IPS-18c (cell line): ENCODE measurements at regions not wholly inside any gene's neighbourhood (a gene's known extent, or its start where the extent isn't known, plus 50 kb on each side); places are given as distances from the start of the nearest gene placed in this dataset.

ENCODE experiments used
- H3K4me3 ChIP-seq: 2 replicates; pipeline ENCODE4 v1.7.0; 2013; ENCODE audit warnings: low read depth, mild to moderate bottlenecking, low read length, moderate library complexity; ENCODE audit not compliant: insufficient read depth
- H3K9me3 ChIP-seq: one replicate; pipeline ENCODE4 v1.6.1; 2013; ENCODE audit warnings: mild to moderate bottlenecking, low read length, moderate library complexity; ENCODE audit not compliant: control insufficient read depth, insufficient read depth

- Histone ChIP-seq H3K4me3 (no peak overlapping the region), H3K9me3 (no peaks in the 10 kb centered on the region)
Measured at GRCh38 chr6:138640028-138640427, 133.5 kb upstream of the CCDC28A start.

- Histone ChIP-seq H3K4me3 (no peak overlapping the region), H3K9me3 (no peaks in the 10 kb centered on the region)
Measured at GRCh38 chr6:138643210-138643609, 130.4 kb upstream of the CCDC28A start.

- Histone ChIP-seq H3K9me3 (no peaks in the 10 kb centered on the region), H3K4me3 (no peak overlapping the region)
Measured at GRCh38 chr6:138645976-138646640, 127.5 kb upstream of the CCDC28A start.

- Histone ChIP-seq H3K4me3 (no peak overlapping the region), H3K9me3 (no peaks in the 10 kb centered on the region)
Measured at GRCh38 chr6:138647006-138647405, 126.6 kb upstream of the CCDC28A start.

GRCh38 chr6:138648127-138648526 is 125.4 kb upstream of the CCDC28A start:
- Histone ChIP-seq H3K4me3 (no peak overlapping the region), H3K9me3 (no peaks in the 10 kb centered on the region)

GRCh38 chr6:138651491-138651890 is 122.1 kb upstream of the CCDC28A start:
- H3K9me3 ChIP-seq, result no peaks in the 10 kb centered on the region
- no peak overlapping the region for H3K4me3 ChIP-seq

GRCh38 chr6:138652824-138653223 is 120.7 kb upstream of the CCDC28A start:
- H3K4me3 ChIP-seq, result no peak overlapping the region
- H3K9me3 ChIP-seq, result no peaks in the 10 kb centered on the region

GRCh38 chr6:138653435-138653834 is 120.1 kb upstream of the CCDC28A start:
- H3K4me3 ChIP-seq, result no peak overlapping the region
- H3K9me3 ChIP-seq, result no peaks in the 10 kb centered on the region

GRCh38 chr6:138654715-138655634 is 118.6 kb upstream of the CCDC28A start:
- Histone ChIP-seq H3K9me3 (no peaks in the 10 kb centered on the region), H3K4me3 (no peak overlapping the region)

- Histone ChIP-seq H3K9me3 (no peaks in the 10 kb centered on the region), H3K4me3 (no peak overlapping the region)
Measured at GRCh38 chr6:138655828-138656227, 117.7 kb upstream of the CCDC28A start.

GRCh38 chr6:138656364-138657064 is 117.1 kb upstream of the CCDC28A start:
- H3K4me3 ChIP-seq, result no peak overlapping the region
- no peaks in the 10 kb centered on the region for H3K9me3 ChIP-seq

GRCh38 chr6:138657065-138657425 is 116.5 kb upstream of the CCDC28A start:
- no peaks in the 10 kb centered on the region for H3K9me3 ChIP-seq
- no peak overlapping the region for H3K4me3 ChIP-seq

- H3K4me3 ChIP-seq, result no peak overlapping the region
- H3K9me3 ChIP-seq, result no peaks in the 10 kb centered on the region
Measured at GRCh38 chr6:138659998-138660397, 113.6 kb upstream of the CCDC28A start.

- Histone ChIP-seq H3K9me3 (no peaks in the 10 kb centered on the region), H3K4me3 (no peak overlapping the region)
Measured at GRCh38 chr6:138662471-138662870, 111.1 kb upstream of the CCDC28A start.

- Histone ChIP-seq H3K9me3 (no peaks in the 10 kb centered on the region), H3K4me3 (no peak overlapping the region)
Measured at GRCh38 chr6:138663892-138664291, 109.7 kb upstream of the CCDC28A start.

GRCh38 chr6:138664745-138665144 is 108.8 kb upstream of the CCDC28A start:
- H3K4me3 ChIP-seq, result no peak overlapping the region
- no peaks in the 10 kb centered on the region for H3K9me3 ChIP-seq

GRCh38 chr6:138666636-138667035 is 106.9 kb upstream of the CCDC28A start:
- no peaks in the 10 kb centered on the region for H3K9me3 ChIP-seq
- no peak overlapping the region for H3K4me3 ChIP-seq

- no peaks in the 10 kb centered on the region for H3K9me3 ChIP-seq
- no peak overlapping the region for H3K4me3 ChIP-seq
Measured at GRCh38 chr6:138667408-138667807, 106.2 kb upstream of the CCDC28A start.
